Body of pancreas (tissue), 4 donors: ENCODE measurements at regions not wholly inside any gene's neighbourhood (a gene's known extent, or its start where the extent isn't known, plus 50 kb on each side); places are given as distances from the start of the nearest gene placed in this dataset.
"Not testable (repeated sequence)": the region's sequence is repeated elsewhere in the genome, so short reads cannot be mapped to it uniquely, and the experiment has no call there.

Experiments used
- ATAC-seq: fragments of 150-250 bp; one replicate; pipeline ENCODE4 v1.9.1; 2016
- DNase-seq, 4 donors: peaks; one replicate each; pipeline ENCODE4 v3.0.0-alpha.2; 2019
- H3K27ac ChIP-seq, 4 donors: fragments of 200-600 bp; sonication (generic); 1 replicate in 3 of 4; 2 replicates in 1 of 4; pipeline versions ENCODE4 v1.5.1 to v1.6.1; 2016 to 2019; ENCODE audit warnings: mild to moderate bottlenecking in 1 of 4, mixed read lengths in 1 of 4, moderate library complexity in 1 of 4
- H3K27me3 ChIP-seq, 2 donors: fragments of 200-600 bp; sonication (generic); one replicate each; pipeline ENCODE4 v1.6.0; 2016; ENCODE audit warnings: mild to moderate bottlenecking in 1 of 2
- H3K36me3 ChIP-seq, 2 donors: fragments of 200-600 bp; sonication (generic); replicated peaks in 1 of 2; 2 replicates each; pipeline ENCODE4 v1.5.1; 2016; ENCODE audit warnings: low read depth in 2 of 2; ENCODE audit not compliant: insufficient read depth in 1 of 2
- H3K4me1 ChIP-seq: fragments of 200-600 bp; sonication (generic); one replicate; pipeline ENCODE4 v1.6.0; 2016
- H3K4me3 ChIP-seq, 2 donors: fragments of 200-600 bp; sonication (generic); 1 replicate in 1 of 2; 2 replicates in 1 of 2; pipeline ENCODE4 v1.5.1; 2016 to 2019
- H3K9me3 ChIP-seq, 3 donors: fragments of 200-600 bp; sonication (generic); 1 replicate in 2 of 3; 2 replicates in 1 of 3; pipeline ENCODE4 v1.5.1; 2016
- POLR2A ChIP-seq, 3 donors: fragments of 450-650 bp; IDR thresholded peaks; one replicate each; pipeline ENCODE4 v1.6.1; 2016; ENCODE audit warnings: antibody characterized with exemption in 3 of 3, mild to moderate bottlenecking in 2 of 3
- WGBS, 2 donors: methylation state at CpG; one replicate each; pipeline ENCODE4 v1.1.5; 2017; 5-methylcytosine and 5-hydroxymethylcytosine counted together
- intact Hi-C: fragments of 100-400 bp; cut with DNase I; formaldehyde crosslinking; loops from one replicate; pipeline ENCODE4 v1.15.1; 2023
- TF ChIP-seq, protein P1 (sequence below), 7 experiments: fragments of 450-650 bp in 4 of 7; fragments of 200-600 bp in 3 of 7; sonication (generic) in 3 of 7; IDR thresholded peaks; one replicate each; pipeline ENCODE4 v1.5.1; 2016 to 2019; ENCODE audit warnings: antibody characterized with exemption in 7 of 7

DNA sequence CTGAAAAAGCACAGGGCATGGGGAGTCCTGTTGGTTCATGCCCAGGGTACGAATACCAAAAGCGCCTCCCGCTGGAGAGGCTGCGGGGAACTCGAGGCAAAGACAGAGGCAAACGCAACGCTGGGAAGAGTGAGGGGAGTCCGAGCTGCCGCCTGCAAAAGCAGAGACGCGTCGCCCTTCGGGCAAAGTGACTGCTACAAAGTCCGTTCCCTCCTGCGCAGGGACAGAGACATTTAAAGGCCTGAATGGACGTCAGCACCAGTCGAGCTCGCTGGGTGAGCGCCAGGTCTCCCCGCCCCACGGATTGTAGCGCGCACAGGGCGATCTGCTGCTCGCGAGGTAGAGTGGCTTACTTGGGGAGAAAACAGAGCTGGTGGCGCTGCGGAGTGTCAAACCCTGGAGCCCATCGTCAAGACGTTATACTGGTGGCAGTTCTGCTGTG, 732.8 kb downstream of the ZWINT start:
- no peak for ATAC-seq
- 1 to 2% methylated on average over 14 to 30 of the region's 30 CpGs for WGBS, 2 donors
- intact Hi-C loops, result no loop called here
- Histone ChIP-seq H3K27ac (no peak overlapping the region), H3K9me3 (no peaks in the 10 kb centered on the region), H3K4me1 (peaks cover 22% of the 10 kb centered on the region), H3K27me3 (no peaks in the 10 kb centered on the region), H3K36me3 (no peaks in the 10 kb centered on the region), H3K4me3 (no peak overlapping the region)
- peak in 1 of 4 donors; percentile 13 for DNase-seq
- TF ChIP-seq, protein P1, sequence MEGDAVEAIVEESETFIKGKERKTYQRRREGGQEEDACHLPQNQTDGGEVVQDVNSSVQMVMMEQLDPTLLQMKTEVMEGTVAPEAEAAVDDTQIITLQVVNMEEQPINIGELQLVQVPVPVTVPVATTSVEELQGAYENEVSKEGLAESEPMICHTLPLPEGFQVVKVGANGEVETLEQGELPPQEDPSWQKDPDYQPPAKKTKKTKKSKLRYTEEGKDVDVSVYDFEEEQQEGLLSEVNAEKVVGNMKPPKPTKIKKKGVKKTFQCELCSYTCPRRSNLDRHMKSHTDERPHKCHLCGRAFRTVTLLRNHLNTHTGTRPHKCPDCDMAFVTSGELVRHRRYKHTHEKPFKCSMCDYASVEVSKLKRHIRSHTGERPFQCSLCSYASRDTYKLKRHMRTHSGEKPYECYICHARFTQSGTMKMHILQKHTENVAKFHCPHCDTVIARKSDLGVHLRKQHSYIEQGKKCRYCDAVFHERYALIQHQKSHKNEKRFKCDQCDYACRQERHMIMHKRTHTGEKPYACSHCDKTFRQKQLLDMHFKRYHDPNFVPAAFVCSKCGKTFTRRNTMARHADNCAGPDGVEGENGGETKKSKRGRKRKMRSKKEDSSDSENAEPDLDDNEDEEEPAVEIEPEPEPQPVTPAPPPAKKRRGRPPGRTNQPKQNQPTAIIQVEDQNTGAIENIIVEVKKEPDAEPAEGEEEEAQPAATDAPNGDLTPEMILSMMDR (IDR thresholded peaks at IDR 0.05), result no peak
- TF ChIP-seq POLR2A (IDR thresholded peaks at IDR 0.05), result no peak

DNA sequence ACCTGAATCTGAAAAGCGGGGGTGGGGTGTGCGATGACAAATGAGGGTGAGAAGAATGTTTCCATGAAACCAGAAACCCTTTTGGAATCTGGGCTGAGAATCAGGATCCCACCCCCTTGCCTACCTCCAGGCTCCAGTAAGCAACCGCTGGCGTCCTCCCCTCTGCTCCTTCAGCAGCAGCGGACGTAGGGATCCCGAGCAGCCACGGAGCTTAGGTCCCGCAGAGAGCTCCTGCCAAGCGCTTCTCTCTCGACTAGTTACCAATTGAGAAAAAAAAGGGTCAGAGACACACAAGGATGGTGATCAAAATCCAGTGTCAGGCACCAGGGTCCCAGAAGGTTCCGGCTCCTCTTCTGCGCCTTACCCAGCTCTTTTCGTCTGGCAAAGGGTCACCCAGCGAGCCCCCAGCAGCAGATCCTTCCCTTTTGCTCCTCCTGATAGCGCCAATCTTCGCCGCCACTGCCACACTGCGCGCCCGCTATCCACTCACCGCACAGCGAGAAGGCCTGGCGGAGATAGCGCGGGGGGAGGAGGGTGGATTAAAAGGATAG, 733.5 kb downstream of the ZWINT start:
- WGBS, 2 donors, result 3 to 6% methylated on average over 26 of the region's 26 CpGs
- Histone ChIP-seq H3K27me3 (no peaks in the 10 kb centered on the region), H3K36me3 (no peaks in the 10 kb centered on the region), H3K4me1 (peaks cover 22% of the 10 kb centered on the region), H3K27ac (no peak overlapping the region), H3K4me3 (no peak overlapping the region), H3K9me3 (no peaks in the 10 kb centered on the region)
- intact Hi-C loops, result no loop called here
- DNase-seq (no peak), ATAC-seq (no peak)
- TF ChIP-seq, protein P1 (IDR thresholded peaks at IDR 0.05), result no peak
- TF ChIP-seq POLR2A (IDR thresholded peaks at IDR 0.05), result no peak

DNA sequence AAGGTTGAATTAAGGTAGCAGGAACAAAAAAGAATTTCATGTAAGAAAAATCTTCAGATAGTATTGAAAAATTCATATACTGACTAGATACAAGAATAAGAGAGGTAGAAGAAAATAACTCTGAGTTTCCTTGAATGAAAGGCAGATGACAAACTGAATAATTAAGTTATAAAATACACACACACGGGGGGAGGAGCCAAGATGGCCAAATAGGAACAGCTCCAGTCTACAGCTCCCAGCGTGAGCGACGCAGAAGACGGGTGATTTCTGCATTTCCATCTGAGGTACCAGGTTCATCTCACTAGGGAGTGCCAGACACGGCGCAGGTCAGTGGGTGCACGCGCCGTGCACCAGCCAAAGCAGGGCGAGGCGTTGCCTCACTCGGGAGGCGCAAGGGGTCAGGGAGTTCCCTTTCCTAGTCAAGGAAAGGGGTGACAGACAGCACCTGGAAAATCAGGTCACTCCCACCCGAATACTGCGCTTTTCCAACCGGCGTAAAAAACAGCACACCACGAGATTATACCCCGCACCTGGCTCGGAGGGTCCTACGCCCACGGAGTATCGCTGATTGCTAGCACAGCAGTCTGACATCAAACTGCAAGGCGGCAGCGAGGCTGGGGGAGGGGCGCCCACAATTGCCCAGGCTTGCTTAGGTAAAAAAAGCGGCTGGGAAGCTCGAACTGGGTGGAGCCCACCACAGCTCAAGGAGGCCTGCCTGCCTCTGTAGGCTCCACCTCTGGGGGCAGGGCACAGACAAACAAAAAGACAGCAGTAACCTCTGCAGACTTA, 759.2 kb downstream of the ZWINT start:
- H3K4me3 ChIP-seq, ATAC-seq, H3K9me3 ChIP-seq, H3K27ac ChIP-seq, intact Hi-C loops, H3K4me1 ChIP-seq, H3K27me3 ChIP-seq, H3K36me3 ChIP-seq: not testable (repeated sequence)
- WGBS, 2 donors, result 1 to 2% methylated on average over 15 to 28 of the region's 29 CpGs
- DNase-seq, result peak in 1 of 4 donors; percentile 5

DNA sequence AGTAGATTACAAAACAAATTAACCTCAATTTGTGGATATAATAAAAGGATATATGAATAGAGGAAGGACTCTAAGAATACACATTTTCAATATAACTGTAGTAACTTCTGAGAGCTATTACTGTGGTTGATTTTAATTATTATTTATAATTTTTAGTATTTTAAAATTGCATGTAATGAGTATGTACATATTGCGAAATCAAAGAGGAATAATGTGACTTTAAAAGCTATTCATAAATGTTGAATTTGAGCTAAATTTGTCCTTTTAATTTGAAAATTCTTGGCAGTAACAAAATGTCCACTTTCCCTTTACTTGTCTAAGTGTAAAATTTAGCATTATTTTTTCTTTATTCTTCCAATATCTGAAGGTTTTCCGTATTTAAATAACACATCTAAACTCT, 750.6 kb upstream of the PCDH15 start:
- DNase-seq (no peak), ATAC-seq (no peak)
- Histone ChIP-seq H3K27me3 (no peaks in the 10 kb centered on the region), H3K36me3 (no peaks in the 10 kb centered on the region), H3K27ac (no peak overlapping the region), H3K4me3 (no peak overlapping the region), H3K9me3 (no peaks in the 10 kb centered on the region), H3K4me1 (no peaks in the 10 kb centered on the region)
- WGBS, 2 donors, result 47 to 63% methylated on average over 2 of the region's 2 CpGs
- TF ChIP-seq POLR2A (IDR thresholded peaks at IDR 0.05), result no peak
- TF ChIP-seq, protein P1 (IDR thresholded peaks at IDR 0.05), result no peak
- intact Hi-C loops, result no loop called here

DNA sequence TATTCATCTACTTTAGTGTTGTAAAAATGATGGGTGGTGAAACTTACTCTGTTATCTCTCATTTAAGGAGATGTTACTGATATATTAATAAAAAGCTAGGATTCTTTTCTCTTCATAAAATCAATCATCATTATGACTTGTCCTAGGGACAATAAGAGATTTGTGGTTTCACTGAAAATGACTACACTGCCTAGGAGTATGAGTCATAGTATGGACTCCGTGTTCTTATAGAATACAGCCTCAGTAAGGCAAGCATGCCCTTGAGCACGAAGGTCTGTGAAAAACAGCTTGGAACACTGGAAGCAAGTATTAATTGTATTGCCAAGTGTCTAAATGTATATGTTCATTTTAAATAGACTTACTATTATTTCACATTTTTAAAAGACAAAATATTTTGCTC, 749.2 kb upstream of the PCDH15 start:
- no peak overlapping the region for H3K27ac ChIP-seq
- TF ChIP-seq POLR2A (IDR thresholded peaks at IDR 0.05), result no peak
- TF ChIP-seq, protein P1 (IDR thresholded peaks at IDR 0.05), result no peak
- DNase-seq (no peak), ATAC-seq (no peak)
- no peaks in the 10 kb centered on the region for H3K27me3 ChIP-seq
- H3K9me3 ChIP-seq, result no peaks in the 10 kb centered on the region
- WGBS, 2 donors, result 48 to 49% methylated on average over 2 of the region's 2 CpGs
- no peaks in the 10 kb centered on the region for H3K4me1 ChIP-seq
- H3K4me3 ChIP-seq, result no peak overlapping the region
- intact Hi-C loops, result no loop called here
- no peaks in the 10 kb centered on the region for H3K36me3 ChIP-seq

DNA sequence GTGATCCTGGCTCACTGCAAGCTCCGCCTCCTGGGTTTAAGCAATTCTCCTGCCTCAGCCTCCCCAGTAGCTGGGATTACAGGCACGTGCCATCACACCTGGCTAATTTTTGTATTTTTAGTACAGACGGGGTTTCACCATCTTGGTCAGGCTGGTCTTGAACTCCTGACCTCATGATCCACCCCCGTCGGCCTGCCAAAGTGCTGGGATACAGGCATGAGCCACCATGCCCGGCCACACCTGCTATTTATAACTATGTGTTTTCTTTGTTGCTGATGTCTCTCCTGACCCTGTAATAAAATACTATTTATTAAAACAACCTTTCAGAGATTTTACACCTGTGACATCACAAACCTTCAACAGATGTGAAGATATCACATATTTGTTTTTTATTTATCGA, 736.5 kb upstream of the PCDH15 start:
- H3K4me1 ChIP-seq, H3K27me3 ChIP-seq, intact Hi-C loops, H3K27ac ChIP-seq, H3K4me3 ChIP-seq, DNase-seq, H3K9me3 ChIP-seq, ATAC-seq, H3K36me3 ChIP-seq: not testable (repeated sequence)
- 74 to 81% methylated on average over 7 of the region's 7 CpGs for WGBS, 2 donors
